Endodermal cell (in vitro differentiated cells): ENCODE measurements at regions not wholly inside any gene's neighbourhood (a gene's known extent, or its start where the extent isn't known, plus 50 kb on each side); places are given as distances from the start of the nearest gene placed in this dataset.

Experiments used
- DNase-seq: peaks from one replicate; pipeline ENCODE4 v3.0.0-alpha.2; 2017
- H3K27ac ChIP-seq: 2 replicates; pipeline ENCODE4 v1.5.1; 2013; ENCODE audit warnings: mild to moderate bottlenecking, low read depth, low read length, moderate library complexity
- H3K27me3 ChIP-seq: 2 replicates; pipeline ENCODE4 v1.6.1; 2013; ENCODE audit warnings: mild to moderate bottlenecking, low read length, moderate library complexity; ENCODE audit not compliant: insufficient read depth, control insufficient read depth, poor library complexity, severe bottlenecking
- H3K36me3 ChIP-seq: 2 replicates; pipeline ENCODE4 v1.7.0; 2013; ENCODE audit warnings: mild to moderate bottlenecking, low read length, moderate library complexity; ENCODE audit not compliant: control insufficient read depth, insufficient read depth
- H3K4me1 ChIP-seq: one replicate; pipeline ENCODE4 v1.7.0; 2013; ENCODE audit warnings: low read length; ENCODE audit not compliant: control insufficient read depth, insufficient read depth
- H3K4me3 ChIP-seq: 2 replicates; pipeline ENCODE4 v1.5.1; 2013; ENCODE audit warnings: mild to moderate bottlenecking, low read length, moderate library complexity
- H3K9ac ChIP-seq: 2 replicates; pipeline ENCODE4 v1.6.1; 2013; ENCODE audit warnings: mild to moderate bottlenecking, low read length, moderate library complexity; ENCODE audit not compliant: poor library complexity, severe bottlenecking; ENCODE audit errors: extremely low read depth
- H3K9me3 ChIP-seq: 2 replicates; pipeline ENCODE4 v1.6.1; 2013; ENCODE audit warnings: mild to moderate bottlenecking, low read length, moderate library complexity; ENCODE audit not compliant: control insufficient read depth
- H3K27ac Mint-ChIP-seq: 2 replicates; pipeline ENCODE4 v1.8.0; 2020; ENCODE audit warnings: mixed read lengths
- H3K27me3 Mint-ChIP-seq: 2 replicates; pipeline ENCODE4 v1.8.0; 2021; ENCODE audit warnings: mild to moderate bottlenecking, mixed read lengths; ENCODE audit not compliant: insufficient read depth
- H3K36me3 Mint-ChIP-seq: 2 replicates; pipeline ENCODE4 v1.8.0; 2020; ENCODE audit warnings: low read depth, mixed read lengths
- H3K4me1 Mint-ChIP-seq: 2 replicates; pipeline ENCODE4 v1.8.0; 2020; ENCODE audit warnings: mixed read lengths
- H3K4me3 Mint-ChIP-seq: 2 replicates; pipeline ENCODE4 v1.8.0; 2020; ENCODE audit warnings: mild to moderate bottlenecking, moderate library complexity, mixed read lengths
- H3K9me3 Mint-ChIP-seq: 2 replicates; pipeline ENCODE4 v1.8.0; 2020; ENCODE audit warnings: mild to moderate bottlenecking, mixed read lengths
- WGBS, 2 experiments: methylation state at CpG; one replicate each; pipeline versions ENCODE4 v1.1.5 to v1.1.7; 2013; ENCODE audit warnings: missing lambda C conversion rate in 2 of 2, mixed read lengths in 1 of 2; ENCODE audit not compliant: insufficient coverage in 1 of 2, insufficient read length in 1 of 2; 5-methylcytosine and 5-hydroxymethylcytosine counted together
- TF ChIP-seq, protein P1 (sequence below): fragments of 200-600 bp; sonication (generic); conservative IDR thresholded peaks from 2 replicates; pipeline ENCODE4 v1.5.0; 2021; ENCODE audit warnings: antibody characterized with exemption, mild to moderate bottlenecking

DNA sequence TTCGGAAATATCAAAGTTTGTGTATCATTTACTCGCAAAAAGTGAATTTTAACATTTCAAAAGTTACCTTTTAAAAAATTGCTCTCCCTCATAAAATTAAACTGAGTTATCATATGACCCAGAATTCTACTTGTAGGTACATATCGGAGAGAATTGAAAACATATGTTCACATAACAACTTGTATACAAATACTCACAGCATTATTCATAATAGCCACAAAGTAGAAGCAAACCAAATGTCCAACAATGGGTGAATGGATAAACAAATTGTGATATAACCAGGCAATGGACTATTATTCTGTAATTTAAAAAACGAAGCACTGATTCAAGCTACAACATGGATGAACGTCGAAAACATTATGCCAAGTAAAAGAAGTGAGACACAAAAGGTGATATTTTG, 412.0 kb upstream of the TCF4 start:
- Mint-ChIP-seq H3K36me3 (no peaks in the 10 kb centered on the region), H3K9me3 (no peaks in the 10 kb centered on the region), H3K4me3 (no peak overlapping the region), H3K27ac (no peak overlapping the region), H3K4me1 (peaks cover 26% of the 10 kb centered on the region), H3K27me3 (no peaks in the 10 kb centered on the region)
- TF ChIP-seq, protein P1, sequence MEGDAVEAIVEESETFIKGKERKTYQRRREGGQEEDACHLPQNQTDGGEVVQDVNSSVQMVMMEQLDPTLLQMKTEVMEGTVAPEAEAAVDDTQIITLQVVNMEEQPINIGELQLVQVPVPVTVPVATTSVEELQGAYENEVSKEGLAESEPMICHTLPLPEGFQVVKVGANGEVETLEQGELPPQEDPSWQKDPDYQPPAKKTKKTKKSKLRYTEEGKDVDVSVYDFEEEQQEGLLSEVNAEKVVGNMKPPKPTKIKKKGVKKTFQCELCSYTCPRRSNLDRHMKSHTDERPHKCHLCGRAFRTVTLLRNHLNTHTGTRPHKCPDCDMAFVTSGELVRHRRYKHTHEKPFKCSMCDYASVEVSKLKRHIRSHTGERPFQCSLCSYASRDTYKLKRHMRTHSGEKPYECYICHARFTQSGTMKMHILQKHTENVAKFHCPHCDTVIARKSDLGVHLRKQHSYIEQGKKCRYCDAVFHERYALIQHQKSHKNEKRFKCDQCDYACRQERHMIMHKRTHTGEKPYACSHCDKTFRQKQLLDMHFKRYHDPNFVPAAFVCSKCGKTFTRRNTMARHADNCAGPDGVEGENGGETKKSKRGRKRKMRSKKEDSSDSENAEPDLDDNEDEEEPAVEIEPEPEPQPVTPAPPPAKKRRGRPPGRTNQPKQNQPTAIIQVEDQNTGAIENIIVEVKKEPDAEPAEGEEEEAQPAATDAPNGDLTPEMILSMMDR = no peak
- Histone ChIP-seq H3K9me3 (no peaks in the 10 kb centered on the region), H3K4me3 (no peak overlapping the region), H3K36me3 (no peaks in the 10 kb centered on the region), H3K27me3 (no peaks in the 10 kb centered on the region), H3K27ac (peak overlapping the region; percentile 45), H3K4me1 (peaks cover 8% of the 10 kb centered on the region), H3K9ac (no peak overlapping the region)
- DNase-seq = no peak
- 88 to 90% methylated on average over 5 to 6 of the region's 6 CpGs for WGBS, 2 experiments

DNA sequence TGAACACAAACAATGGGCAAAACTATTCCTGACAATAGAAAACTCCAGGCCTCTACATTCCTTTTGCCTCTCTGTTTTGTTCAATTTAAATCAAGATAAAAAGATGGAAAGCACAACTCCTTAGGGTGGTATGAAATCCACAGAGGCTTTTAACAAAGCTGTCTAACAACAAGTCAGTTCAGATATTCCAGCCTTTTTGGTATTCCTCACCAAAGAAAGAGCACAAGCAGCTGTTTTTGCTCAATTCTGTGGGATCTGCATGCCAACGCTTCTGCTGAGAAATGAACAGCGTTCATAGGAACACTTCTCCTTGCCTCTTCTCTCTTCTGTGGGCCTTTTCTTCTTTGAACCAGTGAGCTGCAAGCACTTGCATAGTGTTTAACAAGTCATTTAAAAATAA, 411.6 kb upstream of the TCF4 start:
- Mint-ChIP-seq H3K4me3 (no peak overlapping the region), H3K27me3 (no peaks in the 10 kb centered on the region), H3K27ac (no peak overlapping the region), H3K36me3 (no peaks in the 10 kb centered on the region), H3K4me1 (peaks cover 26% of the 10 kb centered on the region), H3K9me3 (no peaks in the 10 kb centered on the region)
- DNase-seq = no peak
- H3K4me3 ChIP-seq = no peak overlapping the region
- H3K4me1 ChIP-seq = peaks cover 8% of the 10 kb centered on the region
- H3K9me3 ChIP-seq = no peaks in the 10 kb centered on the region
- peak overlapping the region; percentile 45 for H3K27ac ChIP-seq
- H3K36me3 ChIP-seq = no peaks in the 10 kb centered on the region
- WGBS, 2 experiments = 68 to 92% methylated on average over 2 of the region's 2 CpGs
- TF ChIP-seq, protein P1 = no peak
- no peak overlapping the region for H3K9ac ChIP-seq
- no peaks in the 10 kb centered on the region for H3K27me3 ChIP-seq

DNA sequence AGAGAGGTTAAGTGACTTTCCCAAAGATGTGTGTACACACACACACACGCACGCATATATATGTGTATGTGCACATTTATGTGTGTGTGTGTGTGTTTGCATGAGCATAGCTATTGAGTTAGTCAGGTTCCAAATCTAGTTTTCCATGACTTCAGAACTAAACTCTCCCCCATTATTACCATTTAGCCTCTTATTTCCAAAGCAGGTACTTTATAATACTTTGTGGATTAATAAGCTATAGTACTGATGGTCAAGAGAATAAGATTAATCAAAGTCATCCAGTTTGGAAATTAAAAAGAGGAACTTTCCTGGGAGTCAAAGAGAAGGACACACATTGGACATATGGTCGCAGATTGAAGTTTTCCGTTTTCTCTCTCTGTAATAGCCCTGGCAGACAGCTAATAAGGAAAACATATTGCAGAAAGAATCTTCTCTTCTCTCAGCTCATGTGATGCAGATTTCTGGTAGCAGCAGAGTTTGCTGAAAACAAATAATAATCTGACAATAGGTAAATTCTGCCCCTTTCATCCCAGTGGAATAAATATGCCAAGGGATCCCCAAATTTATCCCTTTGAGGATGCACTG, 410.9 kb upstream of the TCF4 start:
- TF ChIP-seq, protein P1 = no peak
- no peaks in the 10 kb centered on the region for H3K9me3 Mint-ChIP-seq
- no peaks in the 10 kb centered on the region for H3K36me3 ChIP-seq

More for the DNA sequence above, 410.9 kb upstream of the TCF4 start:
- Histone ChIP-seq H3K4me3 (no peak overlapping the region), H3K9me3 (no peaks in the 10 kb centered on the region), H3K9ac (no peak overlapping the region), H3K27me3 (no peaks in the 10 kb centered on the region), H3K27ac (peak overlapping the region; percentile 45), H3K4me1 (peaks cover 7% of the 10 kb centered on the region)
- no peak overlapping the region for H3K27ac Mint-ChIP-seq
- no peaks in the 10 kb centered on the region for H3K36me3 Mint-ChIP-seq
- no peaks in the 10 kb centered on the region for H3K27me3 Mint-ChIP-seq
- H3K4me1 Mint-ChIP-seq = peaks cover 26% of the 10 kb centered on the region
- no peak for DNase-seq
- 97 to 100% methylated on average over 2 to 4 of the region's 4 CpGs for WGBS, 2 experiments
- no peak overlapping the region for H3K4me3 Mint-ChIP-seq
